PC-9 (cell line): ENCODE measurements at regions not wholly inside any gene's neighbourhood (a gene's known extent, or its start where the extent isn't known, plus 50 kb on each side); places are given as distances from the start of the nearest gene placed in this dataset.

ENCODE experiments used
- BruUV-seq: library from RNA; stranded (reverse); fragments of 400-500 nt; replicated peaks from 2 replicates; lab custom pipeline; 2021; lab: Mats Ljungman, UMichigan
- CTCF ChIA-PET: fragments of 300-600 bp; sonication (Branson Sonifier 250); formaldehyde crosslinking; loops from one replicate; lab custom pipeline; 2022; ENCODE audit warnings: antibody characterized with exemption; lab: Charles Lee
- POLR2A ChIA-PET: fragments of 300-600 bp; sonication (Branson Sonifier 250); formaldehyde crosslinking; loops from one replicate; lab custom pipeline; 2022; ENCODE audit warnings: antibody characterized with exemption; ENCODE audit not compliant: unreplicated experiment; lab: Charles Lee
- DNase-seq, 2 experiments: peaks; one replicate each; pipeline versions ENCODE4 v3.0.0 to v3.0.0-alpha.2; 2015 to 2022; ENCODE audit warnings: mixed read lengths in 1 of 2
- H2AFZ ChIP-seq: fragments of 200-600 bp; sonication (generic); 2 replicates; pipeline ENCODE4 v1.8.1; 2017; ENCODE audit warnings: antibody characterized with exemption
- H3F3A ChIP-seq: fragments of 200-600 bp; sonication (generic); 2 replicates; pipeline ENCODE4 v1.8.1; 2017; ENCODE audit warnings: antibody characterized with exemption, mild to moderate bottlenecking, low read depth; ENCODE audit not compliant: insufficient read depth
- H3K27ac ChIP-seq: fragments of 200-600 bp; sonication (generic); 2 replicates; pipeline ENCODE4 v1.6.1; 2016; ENCODE audit warnings: mixed run types
- H3K27me3 ChIP-seq: fragments of 200-600 bp; sonication (generic); 2 replicates; pipeline ENCODE4 v1.6.1; 2016; ENCODE audit warnings: low read depth, mixed run types; ENCODE audit not compliant: insufficient read depth
- H3K36me3 ChIP-seq: fragments of 200-600 bp; sonication (generic); 2 replicates; pipeline ENCODE4 v1.6.1; 2016; ENCODE audit warnings: low read depth, mixed run types
- H3K4me1 ChIP-seq: fragments of 200-600 bp; sonication (generic); replicated peaks from 2 replicates; pipeline ENCODE4 v1.6.1; 2016; ENCODE audit warnings: mixed run types; ENCODE audit not compliant: insufficient read depth
- H3K4me2 ChIP-seq: fragments of 200-600 bp; sonication (generic); 2 replicates; pipeline ENCODE4 v1.6.1; 2017; ENCODE audit warnings: mixed run types
- H3K4me3 ChIP-seq: fragments of 200-600 bp; sonication (generic); 2 replicates; pipeline ENCODE4 v1.6.1; 2016; ENCODE audit warnings: mixed run types
- H3K79me2 ChIP-seq: fragments of 200-600 bp; sonication (generic); 2 replicates; pipeline ENCODE4 v1.6.1; 2017; ENCODE audit warnings: low read depth, mixed run types
- H3K9me2 ChIP-seq: fragments of 200-600 bp; sonication (generic); 2 replicates; pipeline ENCODE4 v1.8.1; 2017; ENCODE audit warnings: mild to moderate bottlenecking; ENCODE audit not compliant: insufficient read depth
- H3K9me3 ChIP-seq: fragments of 200-600 bp; sonication (generic); 2 replicates; pipeline ENCODE4 v1.8.1; 2016; ENCODE audit warnings: low read depth; ENCODE audit not compliant: insufficient read depth
- H4K20me1 ChIP-seq: fragments of 200-600 bp; sonication (generic); 2 replicates; pipeline ENCODE4 v1.8.1; 2017; ENCODE audit not compliant: insufficient read depth
- EZH2 ChIP-seq: fragments of 200-600 bp; sonication (generic); IDR thresholded peaks from 2 replicates; pipeline ENCODE4 v1.8.0; 2017; ENCODE audit warnings: antibody characterized with exemption, low read depth
- intact Hi-C: fragments of 100-400 bp; cut with micrococcal nuclease; formaldehyde crosslinking; loops from one replicate; pipeline ENCODE4 v1.10.0; 2022; ENCODE audit not compliant: unreplicated experiment
- TF ChIP-seq, protein P1 (sequence below): fragments of 200-600 bp; sonication (generic); conservative IDR thresholded peaks from 2 replicates; pipeline ENCODE4 v1.6.1; 2017; ENCODE audit warnings: mixed run types, antibody characterized with exemption, mild to moderate bottlenecking, moderate library complexity

DNA sequence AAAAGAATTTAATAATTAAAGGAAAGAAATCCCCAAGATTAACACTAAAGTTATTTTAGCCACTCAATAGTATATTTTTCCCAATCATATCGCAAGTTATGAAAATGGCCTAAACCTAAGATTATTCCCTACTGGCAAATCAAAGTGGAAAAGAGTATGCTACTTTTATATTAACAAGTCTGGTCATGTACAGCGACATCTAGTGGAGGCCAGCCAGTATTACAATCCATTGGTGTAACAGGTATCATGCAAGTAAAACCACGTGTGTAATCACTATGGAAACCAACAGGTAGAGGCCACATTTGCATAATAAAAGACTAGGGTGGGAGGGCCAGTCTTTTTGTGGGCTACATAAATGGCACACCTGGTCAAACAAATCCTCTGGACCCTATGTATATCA lies 976.4 kb upstream of the CDH9 start:
- Histone ChIP-seq H4K20me1 (no peaks in the 10 kb centered on the region), H3K9me2 (no peaks in the 10 kb centered on the region), H3F3A (no peaks in the 10 kb centered on the region), H3K4me2 (no peak overlapping the region), H3K4me1 (no peaks in the 10 kb centered on the region), H3K9me3 (no peaks in the 10 kb centered on the region), H3K79me2 (no peaks in the 10 kb centered on the region), H3K36me3 (no peaks in the 10 kb centered on the region), H2AFZ (no peak overlapping the region), H3K4me3 (no peak overlapping the region), H3K27ac (no peak overlapping the region), H3K27me3 (no peaks in the 10 kb centered on the region)
- BruUV-seq: no TSS peak
- peak; percentile 25 to 44 for DNase-seq
- intact Hi-C loops: loop anchor here (10.0 kb wide), 1 partner anchor 1840 kb away; no protein-coding TSS in a partner anchor
- ChIA-PET CTCF (no interaction called here), POLR2A (no interaction called here)
- TF ChIP-seq, protein P1, sequence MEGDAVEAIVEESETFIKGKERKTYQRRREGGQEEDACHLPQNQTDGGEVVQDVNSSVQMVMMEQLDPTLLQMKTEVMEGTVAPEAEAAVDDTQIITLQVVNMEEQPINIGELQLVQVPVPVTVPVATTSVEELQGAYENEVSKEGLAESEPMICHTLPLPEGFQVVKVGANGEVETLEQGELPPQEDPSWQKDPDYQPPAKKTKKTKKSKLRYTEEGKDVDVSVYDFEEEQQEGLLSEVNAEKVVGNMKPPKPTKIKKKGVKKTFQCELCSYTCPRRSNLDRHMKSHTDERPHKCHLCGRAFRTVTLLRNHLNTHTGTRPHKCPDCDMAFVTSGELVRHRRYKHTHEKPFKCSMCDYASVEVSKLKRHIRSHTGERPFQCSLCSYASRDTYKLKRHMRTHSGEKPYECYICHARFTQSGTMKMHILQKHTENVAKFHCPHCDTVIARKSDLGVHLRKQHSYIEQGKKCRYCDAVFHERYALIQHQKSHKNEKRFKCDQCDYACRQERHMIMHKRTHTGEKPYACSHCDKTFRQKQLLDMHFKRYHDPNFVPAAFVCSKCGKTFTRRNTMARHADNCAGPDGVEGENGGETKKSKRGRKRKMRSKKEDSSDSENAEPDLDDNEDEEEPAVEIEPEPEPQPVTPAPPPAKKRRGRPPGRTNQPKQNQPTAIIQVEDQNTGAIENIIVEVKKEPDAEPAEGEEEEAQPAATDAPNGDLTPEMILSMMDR: peak; percentile 96
- no peak for TF ChIP-seq EZH2

GRCh38 chr5:28012538-28012937 lies 974.2 kb upstream of the CDH9 start:
- no peaks in the 10 kb centered on the region for H3K36me3 ChIP-seq
- no peak overlapping the region for H2AFZ ChIP-seq
- no peaks in the 10 kb centered on the region for H3K9me3 ChIP-seq
- no peaks in the 10 kb centered on the region for H3F3A ChIP-seq
- H3K9me2 ChIP-seq: no peaks in the 10 kb centered on the region
- intact Hi-C loops: loop anchor here (10.0 kb wide), 1 partner anchor 1838 kb away; no protein-coding TSS in a partner anchor
- DNase-seq: no peak
- no peaks in the 10 kb centered on the region for H3K79me2 ChIP-seq
- BruUV-seq: no TSS peak
- no peaks in the 10 kb centered on the region for H3K27me3 ChIP-seq
- no peak overlapping the region for H3K4me3 ChIP-seq
- H3K4me1 ChIP-seq: no peaks in the 10 kb centered on the region
- H3K27ac ChIP-seq: no peak overlapping the region
- CTCF ChIA-PET: no interaction called here
- POLR2A ChIA-PET: no interaction called here
- TF ChIP-seq, protein P1: peak; percentile 35; the same call in 1 of the 2 replicates
- no peak for TF ChIP-seq EZH2
- no peak overlapping the region for H3K4me2 ChIP-seq
- H4K20me1 ChIP-seq: no peaks in the 10 kb centered on the region

- no peaks in the 10 kb centered on the region for H3K27me3 ChIP-seq
- H4K20me1 ChIP-seq: no peaks in the 10 kb centered on the region
- no peaks in the 10 kb centered on the region for H3K9me3 ChIP-seq
- BruUV-seq: no TSS peak
- no peaks in the 10 kb centered on the region for H3F3A ChIP-seq
- no peak for TF ChIP-seq EZH2
- 0 out of 2 replicates have a peak, but pooled peaks cover 4% of the 10 kb centered on the region for H3K9me2 ChIP-seq
- H3K4me2 ChIP-seq: no peak overlapping the region
- no peak overlapping the region for H2AFZ ChIP-seq
- H3K4me1 ChIP-seq: no peaks in the 10 kb centered on the region
- peak in 1 of 2 experiments; percentile 12 for DNase-seq
- H3K4me3 ChIP-seq: no peak overlapping the region
- POLR2A ChIA-PET: no interaction called here
- intact Hi-C loops: no loop called here
- H3K79me2 ChIP-seq: no peaks in the 10 kb centered on the region
- H3K36me3 ChIP-seq: no peaks in the 10 kb centered on the region
- CTCF ChIA-PET: no interaction called here
- no peak overlapping the region for H3K27ac ChIP-seq
Observed at GRCh38 chr5:28009576-28009975, 971.2 kb upstream of the CDH9 start.

GRCh38 chr5:27996665-27997064 lies 958.3 kb upstream of the CDH9 start:
- intact Hi-C loops: no loop called here
- Histone ChIP-seq H3K4me3 (no peak overlapping the region), H3K9me2 (no peaks in the 10 kb centered on the region), H3F3A (no peaks in the 10 kb centered on the region), H3K4me2 (no peak overlapping the region), H4K20me1 (no peaks in the 10 kb centered on the region), H3K9me3 (0 out of 2 replicates have a peak, but pooled peaks cover 3% of the 10 kb centered on the region), H2AFZ (no peak overlapping the region), H3K27ac (no peak overlapping the region), H3K79me2 (no peaks in the 10 kb centered on the region), H3K4me1 (no peaks in the 10 kb centered on the region), H3K36me3 (no peaks in the 10 kb centered on the region), H3K27me3 (no peaks in the 10 kb centered on the region)
- no TSS peak for BruUV-seq
- POLR2A ChIA-PET: no interaction called here
- CTCF ChIA-PET: no interaction called here
- no peak for DNase-seq
- TF ChIP-seq, protein P1: no peak
- no peak for TF ChIP-seq EZH2
